Cardiac muscle cell (in vitro differentiated cells and primary cell): ENCODE measurements at regions not wholly inside any gene's neighbourhood (a gene's known extent, or its start where the extent isn't known, plus 50 kb on each side); places are given as distances from the start of the nearest gene placed in this dataset.

ENCODE experiments used
- DNase-seq, 2 donors: peaks; one replicate each; pipeline versions ENCODE4 v3.0.0 to v3.0.0-alpha.2; 2010 to 2017; ENCODE audit warnings: low read depth in 1 of 2, low spot score in 1 of 2
- H3K27ac ChIP-seq: fragments of 200-600 bp; sonication (generic); 2 replicates; pipeline ENCODE4 v1.5.1; 2016
- H3K27me3 ChIP-seq: fragments of 200-600 bp; sonication (generic); 2 replicates; pipeline ENCODE4 v1.6.0; 2016; ENCODE audit warnings: control low read depth
- H3K36me3 ChIP-seq: fragments of 200-600 bp; sonication (generic); 2 replicates; pipeline ENCODE4 v1.5.1; 2016; ENCODE audit warnings: control low read depth
- H3K4me1 ChIP-seq: fragments of 200-600 bp; sonication (generic); 2 replicates; pipeline ENCODE4 v1.8.1; 2017; ENCODE audit warnings: low read depth, mild to moderate bottlenecking, mixed run types
- H3K4me3 ChIP-seq: fragments of 200-600 bp; sonication (generic); 2 replicates; pipeline ENCODE4 v1.5.1; 2016; ENCODE audit warnings: mild to moderate bottlenecking
- H3K9me3 ChIP-seq: fragments of 200-600 bp; sonication (generic); 2 replicates; pipeline ENCODE4 v1.5.1; 2017; ENCODE audit warnings: low read depth, mild to moderate bottlenecking, control low read depth
- CTCF ChIP-seq: IDR thresholded peaks from 2 replicates; pipeline ENCODE4 v1.5.1; 2012; ENCODE audit warnings: low read depth, mild to moderate bottlenecking, low read length

- H3K27ac ChIP-seq, result no peak overlapping the region
- DNase-seq, result no peak
- no peaks in the 10 kb centered on the region for H3K4me1 ChIP-seq
- no peaks in the 10 kb centered on the region for H3K9me3 ChIP-seq
- no peak for TF ChIP-seq CTCF
- no peak overlapping the region for H3K4me3 ChIP-seq
- no peaks in the 10 kb centered on the region for H3K36me3 ChIP-seq
- H3K27me3 ChIP-seq, result no peaks in the 10 kb centered on the region
These were observed 235.9 kb upstream of the ZNF32 start for GRCh38 chr10:43884501-43885105.

GRCh38 chr10:43882711-43883110, 234.0 kb upstream of the ZNF32 start:
- no peak for DNase-seq
- H3K27ac ChIP-seq, result no peak overlapping the region
- H3K9me3 ChIP-seq, result no peaks in the 10 kb centered on the region
- H3K36me3 ChIP-seq, result no peaks in the 10 kb centered on the region
- no peak for TF ChIP-seq CTCF
- no peak overlapping the region for H3K4me3 ChIP-seq
- H3K4me1 ChIP-seq, result no peaks in the 10 kb centered on the region
- no peaks in the 10 kb centered on the region for H3K27me3 ChIP-seq

GRCh38 chr10:43881657-43882056, 233.0 kb upstream of the ZNF32 start:
- Histone ChIP-seq H3K4me1 (no peaks in the 10 kb centered on the region), H3K36me3 (no peaks in the 10 kb centered on the region), H3K27ac (no peak overlapping the region), H3K9me3 (no peaks in the 10 kb centered on the region), H3K27me3 (no peaks in the 10 kb centered on the region), H3K4me3 (no peak overlapping the region)
- TF ChIP-seq CTCF, result no peak
- no peak for DNase-seq

- no peak for DNase-seq
- Histone ChIP-seq H3K27ac (no peak overlapping the region), H3K9me3 (no peaks in the 10 kb centered on the region), H3K27me3 (no peaks in the 10 kb centered on the region), H3K4me1 (no peaks in the 10 kb centered on the region), H3K36me3 (no peaks in the 10 kb centered on the region), H3K4me3 (no peak overlapping the region)
- no peak for TF ChIP-seq CTCF
These were observed 231.5 kb upstream of the ZNF32 start for GRCh38 chr10:43880160-43880559.

GRCh38 chr10:43879742-43880141, 231.1 kb upstream of the ZNF32 start:
- Histone ChIP-seq H3K4me1 (no peaks in the 10 kb centered on the region), H3K4me3 (no peak overlapping the region), H3K27me3 (no peaks in the 10 kb centered on the region), H3K36me3 (no peaks in the 10 kb centered on the region), H3K27ac (no peak overlapping the region), H3K9me3 (no peaks in the 10 kb centered on the region)
- TF ChIP-seq CTCF, result no peak
- no peak for DNase-seq

- H3K9me3 ChIP-seq, result no peaks in the 10 kb centered on the region
- no peaks in the 10 kb centered on the region for H3K4me1 ChIP-seq
- no peak for DNase-seq
- TF ChIP-seq CTCF, result no peak
- no peaks in the 10 kb centered on the region for H3K36me3 ChIP-seq
- no peak overlapping the region for H3K4me3 ChIP-seq
- H3K27ac ChIP-seq, result no peak overlapping the region
- no peaks in the 10 kb centered on the region for H3K27me3 ChIP-seq
These were observed 230.5 kb upstream of the ZNF32 start for GRCh38 chr10:43879162-43879561.
